OCI-LY7 (cell line): ENCODE measurements at regions not wholly inside any gene's neighbourhood (a gene's known extent, or its start where the extent isn't known, plus 50 kb on each side); places are given as distances from the start of the nearest gene placed in this dataset.

Source experiments
- BruUV-seq: library from RNA; stranded (reverse); fragments of 400-500 nt; replicated peaks from 2 replicates; lab custom pipeline; 2021; lab: Mats Ljungman, UMichigan
- CTCF ChIA-PET: fragments of 300-600 bp; sonication (Branson Sonifier 250); formaldehyde crosslinking; loops from one replicate; lab custom pipeline; 2022; ENCODE audit warnings: antibody characterized with exemption; ENCODE audit not compliant: unreplicated experiment; lab: Charles Lee
- POLR2A ChIA-PET: fragments of 300-600 bp; sonication (Branson Sonifier 250); formaldehyde crosslinking; loops from one replicate; lab custom pipeline; 2022; ENCODE audit warnings: antibody characterized with exemption; lab: Charles Lee
- DNase-seq: peaks from one replicate; pipeline ENCODE4 v3.0.0-alpha.2; 2015; ENCODE audit warnings: low spot score
- H2AFZ ChIP-seq: fragments of 200-600 bp; sonication (generic), shearing (Covaris generic); 2 replicates; pipeline ENCODE4 v1.6.1; 2014; ENCODE audit warnings: mild to moderate bottlenecking, antibody characterized with exemption, low read length, moderate library complexity
- H3K27ac ChIP-seq: fragments of 200-600 bp; sonication (generic); 2 replicates; pipeline ENCODE4 v1.5.1; 2014; ENCODE audit warnings: mixed run types, low read depth, mild to moderate bottlenecking, moderate library complexity, low read length, inconsistent platforms; ENCODE audit not compliant: poor library complexity, severe bottlenecking
- H3K36me3 ChIP-seq: fragments of 200-600 bp; sonication (generic); 2 replicates; pipeline ENCODE4 v1.6.1; 2014; ENCODE audit warnings: mild to moderate bottlenecking, antibody characterized with exemption, low read length, moderate library complexity, mixed read lengths; ENCODE audit not compliant: insufficient read depth
- H3K4me1 ChIP-seq: fragments of 200-600 bp; sonication (generic); 2 replicates; pipeline ENCODE4 v1.5.1; 2014; ENCODE audit warnings: mild to moderate bottlenecking, low read length; ENCODE audit not compliant: insufficient read depth, poor library complexity, severe bottlenecking
- H3K4me2 ChIP-seq: fragments of 200-600 bp; sonication (generic); 2 replicates; pipeline ENCODE4 v1.6.1; 2014; ENCODE audit warnings: mild to moderate bottlenecking, low read length
- H3K4me3 ChIP-seq: fragments of 200-600 bp; sonication (generic); 2 replicates; pipeline ENCODE4 v1.5.1; 2014; ENCODE audit warnings: mild to moderate bottlenecking, low read depth, low read length; ENCODE audit not compliant: poor library complexity, severe bottlenecking
- H3K79me2 ChIP-seq: fragments of 200-600 bp; sonication (generic); 2 replicates; pipeline ENCODE4 v1.6.1; 2016; ENCODE audit warnings: low read depth, mild to moderate bottlenecking, low read length, moderate library complexity, mixed read lengths; ENCODE audit not compliant: insufficient read depth
- H3K9me2 ChIP-seq: fragments of 200-600 bp; sonication (generic); 2 replicates; pipeline ENCODE4 v1.6.1; 2016; ENCODE audit warnings: mild to moderate bottlenecking, low read length, mixed read lengths; ENCODE audit not compliant: insufficient read depth
- H3K9me3 ChIP-seq: fragments of 200-600 bp; sonication (generic); 2 replicates; pipeline ENCODE4 v1.6.1; 2014; ENCODE audit warnings: mild to moderate bottlenecking, mixed run types, low read length, mixed read lengths
- H4K20me1 ChIP-seq: fragments of 200-600 bp; sonication (generic); 2 replicates; pipeline ENCODE4 v1.6.1; 2014; ENCODE audit warnings: mild to moderate bottlenecking, antibody characterized with exemption, low read length, moderate library complexity, mixed read lengths; ENCODE audit not compliant: insufficient read depth
- EZH2phosphoT487 ChIP-seq: fragments of 200-600 bp; sonication (generic); IDR thresholded peaks from 2 replicates; pipeline ENCODE4 v1.6.1; 2018; ENCODE audit warnings: low read depth, borderline replicate concordance, mild to moderate bottlenecking, mixed run types, antibody characterized with exemption, low read length, moderate library complexity, mixed read lengths
- intact Hi-C: fragments of 100-400 bp; cut with micrococcal nuclease; formaldehyde crosslinking; loops from one replicate; pipeline ENCODE4 v1.10.0; 2022; ENCODE audit not compliant: unreplicated experiment
- TF ChIP-seq, protein P1 (sequence below): fragments of 200-600 bp; sonication (generic); conservative IDR thresholded peaks from 2 replicates; pipeline ENCODE4 v1.5.1; 2014; ENCODE audit warnings: mild to moderate bottlenecking, antibody characterized with exemption, low read length, moderate library complexity, mixed read lengths

DNA sequence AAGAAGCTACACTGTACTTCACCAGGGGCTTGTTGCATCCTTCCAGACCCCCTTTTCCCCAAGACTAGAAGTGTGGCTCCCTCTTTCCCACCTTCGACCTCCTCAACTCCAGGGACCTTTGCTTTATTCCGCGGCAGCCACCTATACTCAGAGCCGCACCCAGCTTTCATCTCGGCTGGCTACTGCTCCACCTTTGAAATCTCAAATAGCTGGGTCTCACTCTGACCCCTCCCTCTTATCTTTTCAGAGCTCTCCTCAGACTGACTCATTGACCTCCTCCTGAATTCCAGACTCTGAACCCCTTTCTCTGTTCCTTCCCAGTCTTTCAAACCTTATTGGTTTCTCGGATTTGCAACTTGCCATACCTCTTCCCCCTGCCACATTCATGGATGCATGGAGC lies 144.7 kb upstream of the JUN start:
- Histone ChIP-seq H3K79me2 (no peaks in the 10 kb centered on the region), H3K4me2 (no peak overlapping the region), H3K4me1 (no peaks in the 10 kb centered on the region), H3K9me3 (no peaks in the 10 kb centered on the region), H2AFZ (no peak overlapping the region), H3K9me2 (no peaks in the 10 kb centered on the region), H3K4me3 (no peak overlapping the region), H4K20me1 (no peaks in the 10 kb centered on the region), H3K36me3 (no peaks in the 10 kb centered on the region), H3K27ac (no peak overlapping the region)
- intact Hi-C loops: no loop called here
- POLR2A ChIA-PET: interaction anchor here (1.0 kb wide), 1 partner anchor 11 kb away, joined by 3 read pairs; no protein-coding TSS in a partner anchor
- TF ChIP-seq, protein P1, sequence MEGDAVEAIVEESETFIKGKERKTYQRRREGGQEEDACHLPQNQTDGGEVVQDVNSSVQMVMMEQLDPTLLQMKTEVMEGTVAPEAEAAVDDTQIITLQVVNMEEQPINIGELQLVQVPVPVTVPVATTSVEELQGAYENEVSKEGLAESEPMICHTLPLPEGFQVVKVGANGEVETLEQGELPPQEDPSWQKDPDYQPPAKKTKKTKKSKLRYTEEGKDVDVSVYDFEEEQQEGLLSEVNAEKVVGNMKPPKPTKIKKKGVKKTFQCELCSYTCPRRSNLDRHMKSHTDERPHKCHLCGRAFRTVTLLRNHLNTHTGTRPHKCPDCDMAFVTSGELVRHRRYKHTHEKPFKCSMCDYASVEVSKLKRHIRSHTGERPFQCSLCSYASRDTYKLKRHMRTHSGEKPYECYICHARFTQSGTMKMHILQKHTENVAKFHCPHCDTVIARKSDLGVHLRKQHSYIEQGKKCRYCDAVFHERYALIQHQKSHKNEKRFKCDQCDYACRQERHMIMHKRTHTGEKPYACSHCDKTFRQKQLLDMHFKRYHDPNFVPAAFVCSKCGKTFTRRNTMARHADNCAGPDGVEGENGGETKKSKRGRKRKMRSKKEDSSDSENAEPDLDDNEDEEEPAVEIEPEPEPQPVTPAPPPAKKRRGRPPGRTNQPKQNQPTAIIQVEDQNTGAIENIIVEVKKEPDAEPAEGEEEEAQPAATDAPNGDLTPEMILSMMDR: no peak
- no peak for TF ChIP-seq EZH2phosphoT487
- CTCF ChIA-PET: no interaction called here
- BruUV-seq: no TSS peak
- DNase-seq: no peak

- no peaks in the 10 kb centered on the region for H3K79me2 ChIP-seq
- POLR2A ChIA-PET: interaction anchor here (0.6 kb wide), 1 partner anchor 69 kb away, joined by 4 read pairs; no protein-coding TSS in a partner anchor
- intact Hi-C loops: no loop called here
- no peaks in the 10 kb centered on the region for H3K9me3 ChIP-seq
- TF ChIP-seq, protein P1: no peak
- TF ChIP-seq EZH2phosphoT487: no peak
- H3K4me1 ChIP-seq: no peaks in the 10 kb centered on the region
- CTCF ChIA-PET: no interaction called here
- no peak overlapping the region for H3K4me2 ChIP-seq
- DNase-seq: no peak
- no peak overlapping the region for H3K4me3 ChIP-seq
- no peak overlapping the region for H2AFZ ChIP-seq
- BruUV-seq: no TSS peak
- H4K20me1 ChIP-seq: no peaks in the 10 kb centered on the region
- no peaks in the 10 kb centered on the region for H3K9me2 ChIP-seq
- no peak overlapping the region for H3K27ac ChIP-seq
- H3K36me3 ChIP-seq: no peaks in the 10 kb centered on the region
Measured at GRCh38 chr1:58929671-58930325, 146.0 kb upstream of the JUN start.

GRCh38 chr1:58931024-58931423 lies 147.2 kb upstream of the JUN start:
- Histone ChIP-seq H3K9me3 (no peaks in the 10 kb centered on the region), H3K4me1 (no peaks in the 10 kb centered on the region), H3K36me3 (no peaks in the 10 kb centered on the region), H3K4me3 (no peak overlapping the region), H3K4me2 (no peak overlapping the region), H4K20me1 (no peaks in the 10 kb centered on the region), H3K9me2 (no peaks in the 10 kb centered on the region), H3K79me2 (no peaks in the 10 kb centered on the region), H3K27ac (no peak overlapping the region), H2AFZ (no peak overlapping the region)
- ChIA-PET CTCF (no interaction called here), POLR2A (interaction anchor here (0.7 kb wide), 1 partner anchor 414 kb away, joined by 3 read pairs; no protein-coding TSS in a partner anchor)
- BruUV-seq: no TSS peak
- TF ChIP-seq EZH2phosphoT487: no peak
- TF ChIP-seq, protein P1: no peak
- intact Hi-C loops: no loop called here
- no peak for DNase-seq
